SH-SY5Y (cell line): ENCODE measurements at regions not wholly inside any gene's neighbourhood (a gene's known extent, or its start where the extent isn't known, plus 50 kb on each side); places are given as distances from the start of the nearest gene placed in this dataset.

ENCODE experiments used
- GATA2 ChIP-seq: IDR thresholded peaks from 2 replicates; pipeline ENCODE4 v1.6.1; 2011; ENCODE audit warnings: mild to moderate bottlenecking, low read depth, low read length
- GATA3 ChIP-seq: IDR thresholded peaks from 2 replicates; pipeline ENCODE4 v1.6.1; 2011; ENCODE audit warnings: low read depth, mild to moderate bottlenecking, low read length, moderate library complexity

DNA sequence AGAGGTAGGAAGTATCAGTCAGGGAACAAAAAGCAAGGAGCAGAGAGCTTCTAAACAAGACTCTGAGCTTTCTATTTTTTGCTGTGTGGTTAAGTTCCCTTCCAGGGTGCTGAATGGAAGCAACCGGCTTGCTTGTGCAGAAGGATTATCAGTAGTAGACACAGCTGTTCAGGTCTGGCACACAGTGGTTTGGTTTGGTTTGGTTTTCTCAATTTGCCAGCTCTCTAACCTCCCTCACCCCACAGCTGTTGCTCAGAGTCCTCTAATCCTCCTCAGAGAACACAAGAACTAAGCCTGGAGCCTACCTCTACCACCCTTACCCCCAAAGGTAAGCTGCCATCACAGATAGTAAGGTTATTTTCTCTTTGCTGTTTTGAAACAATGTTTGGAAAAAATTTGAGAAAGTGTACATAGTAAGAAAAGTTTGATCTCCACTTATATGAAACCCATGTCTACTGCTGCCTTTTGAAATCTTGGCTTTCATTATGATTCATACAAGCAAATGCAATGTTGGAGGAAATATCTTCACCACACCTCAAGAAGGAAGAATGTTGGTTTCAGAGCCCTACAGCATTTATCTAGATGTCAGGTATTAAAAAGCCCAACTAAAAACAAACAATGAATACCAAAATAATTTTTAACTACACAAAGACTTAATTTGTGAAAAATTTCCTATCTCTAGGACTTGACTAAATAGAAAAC lies 255.3 kb downstream of the NR4A2 start:
- TF ChIP-seq GATA2 (no peak), GATA3 (no peak)
